EH (cell line): ENCODE measurements at regions not wholly inside any gene's neighbourhood (a gene's known extent, or its start where the extent isn't known, plus 50 kb on each side); places are given as distances from the start of the nearest gene placed in this dataset.

ENCODE experiments used
- DNase-seq: peaks from one replicate; pipeline ENCODE4 v3.0.0-alpha.2; 2015; ENCODE audit warnings: low read depth

- DNase-seq = no peak
Observed at GRCh38 chr5:39800042-39800601, 375.3 kb upstream of the DAB2 start.

- DNase-seq = no peak
Observed at GRCh38 chr5:39799242-39799641, 374.5 kb upstream of the DAB2 start.

GRCh38 chr5:39794513-39795210 is 369.9 kb upstream of the DAB2 start:
- peak; percentile 83 for DNase-seq

GRCh38 chr5:39785410-39785809 is 360.6 kb upstream of the DAB2 start:
- DNase-seq = no peak

GRCh38 chr5:39783756-39784421 is 359.1 kb upstream of the DAB2 start:
- peak; percentile 84 for DNase-seq

GRCh38 chr5:39780347-39780746 is 355.6 kb upstream of the DAB2 start:
- peak; percentile 71 for DNase-seq

- no peak for DNase-seq
Observed at GRCh38 chr5:39779831-39780230, 355.1 kb upstream of the DAB2 start.

GRCh38 chr5:39775797-39776365 is 351.1 kb upstream of the DAB2 start:
- DNase-seq = peak; percentile 46

- peak; percentile 93 for DNase-seq
Observed at GRCh38 chr5:39775086-39775796, 350.5 kb upstream of the DAB2 start.

- DNase-seq = peak; percentile 58
Observed at GRCh38 chr5:39774605-39775004, 349.8 kb upstream of the DAB2 start.

GRCh38 chr5:39772307-39772706 is 347.5 kb upstream of the DAB2 start:
- DNase-seq = peak; percentile 76

GRCh38 chr5:39767916-39768315 is 343.1 kb upstream of the DAB2 start:
- DNase-seq = no peak

- peak; percentile 75 for DNase-seq
Observed at GRCh38 chr5:39765366-39765765, 340.6 kb upstream of the DAB2 start.

GRCh38 chr5:39762761-39763160 is 338.0 kb upstream of the DAB2 start:
- DNase-seq = peak; percentile 30

- DNase-seq = no peak
Observed at GRCh38 chr5:39761199-39761950, 336.6 kb upstream of the DAB2 start.

- DNase-seq = peak; percentile 98
Observed at GRCh38 chr5:39760385-39761198, 335.8 kb upstream of the DAB2 start.

GRCh38 chr5:39759701-39760100 is 334.9 kb upstream of the DAB2 start:
- no peak for DNase-seq

GRCh38 chr5:39758426-39758825 is 333.6 kb upstream of the DAB2 start:
- DNase-seq = peak; percentile 60

- peak; percentile 86 for DNase-seq
Observed at GRCh38 chr5:39757131-39757530, 332.4 kb upstream of the DAB2 start.

GRCh38 chr5:39755986-39756385 is 331.2 kb upstream of the DAB2 start:
- peak; percentile 97 for DNase-seq

- peak; percentile 34 for DNase-seq
Observed at GRCh38 chr5:39755452-39755851, 330.7 kb upstream of the DAB2 start.
